ENCODE measurements at regions not wholly inside any gene's neighbourhood (a gene's known extent, or its start where the extent isn't known, plus 50 kb on each side); places are given as distances from the start of the nearest gene placed in this dataset.

- H2AFZ ChIP-seq (ENCODE audit: low read length), result no peak overlapping the region
- no peak overlapping the region for H2AK5ac ChIP-seq (ENCODE audit: low read depth, low read length)
- no peak overlapping the region for H3K27ac ChIP-seq (ENCODE audit: low read depth, low read length)
- DNase-seq (ENCODE audit: low read depth in 1 of 2, low spot score in 2 of 2), result no peak
- H2BK120ac ChIP-seq (replicated peaks; ENCODE audit: low read depth, low read length), result no peak overlapping the region
- no peak overlapping the region for H4K5ac ChIP-seq (ENCODE audit: insufficient read length, low read depth, low read length)
- H3K56ac ChIP-seq (replicated peaks; ENCODE audit: insufficient read length, low read depth, low read length), result no peak overlapping the region
- H3K23me2 ChIP-seq (ENCODE audit: low read depth, low read length), result no peaks in the 10 kb centered on the region
- H3K27me3 ChIP-seq (replicated peaks in 1 of 4; ENCODE audit: control insufficient read depth in 3 of 4, extremely low read depth in 1 of 4, insufficient read depth in 3 of 4, low read length in 3 of 4), result no peaks in the 10 kb centered on the region
- no peak overlapping the region for H3K23ac ChIP-seq (ENCODE audit: insufficient read length)
- H3K18ac ChIP-seq (ENCODE audit: extremely low read depth, low read length), result no peak overlapping the region
- no peak overlapping the region for H3K4me3 ChIP-seq (ENCODE audit: extremely low read depth in 1 of 4, insufficient read depth in 2 of 4, low read depth in 3 of 4, low read length in 4 of 4)
- H3K36me3 ChIP-seq (ENCODE audit: control insufficient read depth in 2 of 4, insufficient read depth in 4 of 4, low read length in 3 of 4), result no peaks in the 10 kb centered on the region
- H2BK15ac ChIP-seq (ENCODE audit: low read length), result no peak overlapping the region
- no peaks in the 10 kb centered on the region for H3K79me1 ChIP-seq (ENCODE audit: low read depth, low read length)
- POLR2A ChIA-PET (ENCODE audit: partially characterized antibody), result no interaction called here
- H4K20me1 ChIP-seq (replicated peaks in 1 of 2; ENCODE audit: control insufficient read depth in 1 of 2, insufficient read depth in 2 of 2, low read length in 2 of 2), result no peaks in the 10 kb centered on the region
- H3K9ac ChIP-seq (replicated peaks in 1 of 4; ENCODE audit: extremely low read depth in 1 of 4, low read depth in 3 of 4, low read length in 3 of 4), result no peak overlapping the region
- H3K79me2 ChIP-seq (ENCODE audit: control insufficient read depth in 1 of 2, insufficient read depth in 2 of 2, low read length in 2 of 2), result no peaks in the 10 kb centered on the region
- TF ChIP-seq KDM1A (IDR thresholded peaks at IDR 0.05; ENCODE audit: borderline replicate concordance, low read length) (no peak), KDM4A (IDR thresholded peaks at IDR 0.05; ENCODE audit: low read depth, low read length, severe bottlenecking) (no peak), ZNF274 (IDR thresholded peaks at IDR 0.05; ENCODE audit: borderline replicate concordance, extremely low read depth, low read length) (no peak), TCF12 (IDR thresholded peaks at IDR 0.05; ENCODE audit: low read depth, low read length) (no peak), TEAD4 (IDR thresholded peaks at IDR 0.05; ENCODE audit: low read depth, low read length) (no peak), JUN (IDR thresholded peaks at IDR 0.05; ENCODE audit: low read depth, low read length) (no peak), TBP (IDR thresholded peaks at IDR 0.05; ENCODE audit: low read depth, low read length) (no peak), BRCA1 (IDR thresholded peaks at IDR 0.05; ENCODE audit: low read depth, low read length) (no peak), PHF8 (conservative IDR thresholded peaks at IDR 0.05; ENCODE audit: low read depth, low read length) (no peak)
- WGBS, 2 experiments (ENCODE audit: extremely low coverage in 1 of 2, insufficient coverage in 1 of 2, insufficient read length in 1 of 2, insufficient replicate concordance in 2 of 2, low coverage in 1 of 2, low lambda C conversion rate in 2 of 2, missing lambda C conversion rate in 1 of 2), result 78% methylated on average over 3 of the region's 3 CpGs; no CpG with 5 or more reads in 1 of the 2 experiments
- no peak overlapping the region for H2BK20ac ChIP-seq (ENCODE audit: low read length)
- H3K4me2 ChIP-seq (ENCODE audit: insufficient read depth in 1 of 2, low read depth in 2 of 2, low read length in 2 of 2), result no peak overlapping the region
- no peak for FAIRE-seq
- no peak overlapping the region for H2BK12ac ChIP-seq (ENCODE audit: low read depth, low read length)
- H3K14ac ChIP-seq (ENCODE audit: insufficient read length), result no peak overlapping the region
- no peak overlapping the region for H4K8ac ChIP-seq (ENCODE audit: extremely low read depth, insufficient read depth, low read length)
- no peaks in the 10 kb centered on the region for H3K9me3 ChIP-seq (ENCODE audit: insufficient read depth in 2 of 2, low read depth in 1 of 2, low read length in 1 of 2)
- H3K4me1 ChIP-seq (replicated peaks in 1 of 4; ENCODE audit: control insufficient read depth in 3 of 4, insufficient read depth in 4 of 4, low read length in 3 of 4), result peaks cover 0 to 8% (median 3%) of the 10 kb centered on the region in 4 experiments; a peak in 3 of 7 replicates
- H2BK5ac ChIP-seq (ENCODE audit: low read depth, low read length), result no peak overlapping the region
- no peak overlapping the region for H4K91ac ChIP-seq (replicated peaks; ENCODE audit: insufficient read length, low read length)
- CTCF ChIA-PET (ENCODE audit: partially characterized antibody), result interaction anchor here (0.6 to 0.9 kb wide), 3 partner anchors 10 to 202 kb away, joined by 3 read pairs; no protein-coding TSS in a partner anchor
- no peak overlapping the region for H3K4ac ChIP-seq (replicated peaks; ENCODE audit: insufficient read length, low read depth, low read length)
Measured at GRCh38 chr3:41097896-41098496, 101.3 kb upstream of the CTNNB1 start.
